Epithelial cell of proximal tubule (primary cell): ENCODE measurements at regions not wholly inside any gene's neighbourhood (a gene's known extent, or its start where the extent isn't known, plus 50 kb on each side); places are given as distances from the start of the nearest gene placed in this dataset.

Experiments used
- DNase-seq: peaks from one replicate; pipeline ENCODE4 v3.0.0-alpha.2; 2011; ENCODE audit warnings: low read depth
- H3K4me3 ChIP-seq: 2 replicates; pipeline ENCODE4 v1.5.1; 2011; ENCODE audit warnings: low read depth, mild to moderate bottlenecking, low read length
- TF ChIP-seq, protein P1 (sequence below): conservative IDR thresholded peaks from 2 replicates; pipeline ENCODE4 v1.5.1; 2012; ENCODE audit warnings: low read depth, mild to moderate bottlenecking, low read length

- TF ChIP-seq, protein P1, sequence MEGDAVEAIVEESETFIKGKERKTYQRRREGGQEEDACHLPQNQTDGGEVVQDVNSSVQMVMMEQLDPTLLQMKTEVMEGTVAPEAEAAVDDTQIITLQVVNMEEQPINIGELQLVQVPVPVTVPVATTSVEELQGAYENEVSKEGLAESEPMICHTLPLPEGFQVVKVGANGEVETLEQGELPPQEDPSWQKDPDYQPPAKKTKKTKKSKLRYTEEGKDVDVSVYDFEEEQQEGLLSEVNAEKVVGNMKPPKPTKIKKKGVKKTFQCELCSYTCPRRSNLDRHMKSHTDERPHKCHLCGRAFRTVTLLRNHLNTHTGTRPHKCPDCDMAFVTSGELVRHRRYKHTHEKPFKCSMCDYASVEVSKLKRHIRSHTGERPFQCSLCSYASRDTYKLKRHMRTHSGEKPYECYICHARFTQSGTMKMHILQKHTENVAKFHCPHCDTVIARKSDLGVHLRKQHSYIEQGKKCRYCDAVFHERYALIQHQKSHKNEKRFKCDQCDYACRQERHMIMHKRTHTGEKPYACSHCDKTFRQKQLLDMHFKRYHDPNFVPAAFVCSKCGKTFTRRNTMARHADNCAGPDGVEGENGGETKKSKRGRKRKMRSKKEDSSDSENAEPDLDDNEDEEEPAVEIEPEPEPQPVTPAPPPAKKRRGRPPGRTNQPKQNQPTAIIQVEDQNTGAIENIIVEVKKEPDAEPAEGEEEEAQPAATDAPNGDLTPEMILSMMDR: no peak
- no peak for DNase-seq
- no peak overlapping the region for H3K4me3 ChIP-seq
Measured at GRCh38 chr2:117698819-117699218, 115.7 kb upstream of the DDX18 start.

- H3K4me3 ChIP-seq: no peak overlapping the region
- TF ChIP-seq, protein P1: no peak
- no peak for DNase-seq
Measured at GRCh38 chr2:117700471-117700870, 114.0 kb upstream of the DDX18 start.

GRCh38 chr2:117701365-117701764 is 113.1 kb upstream of the DDX18 start:
- no peak overlapping the region for H3K4me3 ChIP-seq
- TF ChIP-seq, protein P1: no peak
- DNase-seq: no peak

DNA sequence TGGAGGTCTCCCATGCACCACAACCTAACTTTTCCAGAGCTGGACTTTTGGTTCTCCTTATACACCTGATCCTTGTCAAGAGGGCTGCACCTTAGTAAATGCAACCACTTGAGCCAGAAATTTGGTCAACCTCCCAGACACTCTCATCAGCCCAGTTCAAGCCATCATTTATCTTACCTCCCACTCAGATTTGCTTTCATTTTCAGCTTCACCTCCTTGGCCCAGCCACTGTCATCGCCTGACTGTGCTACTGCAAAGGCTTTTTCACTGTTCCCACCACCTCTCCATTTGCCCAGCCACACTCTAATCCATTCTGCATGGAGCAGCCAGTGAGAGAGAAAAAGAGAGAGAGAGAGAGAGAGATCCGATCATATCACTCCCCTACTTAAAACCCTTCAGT is 112.4 kb upstream of the DDX18 start:
- no peak for DNase-seq
- TF ChIP-seq, protein P1: no peak
- no peak overlapping the region for H3K4me3 ChIP-seq

DNA sequence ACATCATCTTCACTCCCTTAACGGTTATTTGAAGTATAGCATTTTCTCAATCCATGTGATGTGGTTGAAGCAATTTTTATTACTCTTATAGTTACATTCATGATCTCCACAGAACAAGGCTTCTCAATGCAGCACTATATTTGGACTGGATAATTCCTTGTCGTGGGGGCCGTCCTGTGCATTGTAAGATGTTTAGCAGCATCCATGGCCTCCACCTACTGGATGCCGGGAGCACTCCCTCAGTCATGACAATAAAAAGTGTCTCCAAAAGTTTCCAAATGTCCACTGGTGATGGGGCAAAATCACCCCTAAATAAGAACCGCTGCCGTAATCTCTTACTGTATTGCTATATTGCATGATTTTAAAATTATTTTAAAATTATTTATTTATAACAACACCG is 110.6 kb upstream of the DDX18 start:
- TF ChIP-seq, protein P1: no peak
- no peak for DNase-seq
- no peak overlapping the region for H3K4me3 ChIP-seq

DNA sequence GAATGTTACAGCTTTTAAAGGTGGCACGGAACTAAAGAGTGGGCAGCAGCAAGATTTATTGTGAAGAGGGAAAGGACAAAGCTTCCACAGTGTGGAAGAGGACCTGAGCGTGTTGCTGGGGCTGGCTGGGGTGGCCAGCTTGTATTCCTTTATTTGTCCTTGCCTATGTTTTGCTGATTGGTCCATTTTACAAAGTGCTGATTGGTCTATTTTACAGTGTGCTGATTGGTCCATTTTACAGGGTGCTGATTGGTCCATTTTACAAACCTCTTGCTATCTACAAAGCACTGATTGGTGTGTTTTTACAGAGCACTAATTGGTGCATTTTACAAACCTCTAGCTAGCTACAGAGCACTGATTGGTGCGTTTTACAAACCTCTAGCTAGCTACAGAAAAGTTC is 109.7 kb upstream of the DDX18 start:
- H3K4me3 ChIP-seq: no peak overlapping the region
- no peak for DNase-seq
- TF ChIP-seq, protein P1: no peak

DNA sequence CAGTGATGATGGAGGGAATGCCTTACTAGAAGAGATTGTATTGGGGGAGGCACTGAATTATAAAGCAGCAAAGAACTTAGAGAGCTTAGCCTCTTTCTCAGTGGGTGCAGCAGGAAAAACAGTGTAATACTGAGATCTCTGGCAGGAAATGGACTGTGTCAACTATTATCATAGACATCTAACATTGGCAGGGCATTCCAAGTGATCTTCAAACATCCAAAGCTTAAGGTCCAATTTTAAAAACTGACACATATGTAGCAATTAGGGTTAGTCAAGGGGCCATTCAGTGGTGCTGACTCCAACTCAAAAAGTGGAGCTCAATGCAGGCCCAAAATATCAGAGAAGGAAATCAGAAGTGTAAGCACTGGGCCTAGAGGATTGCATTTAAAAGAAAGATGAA is 106.6 kb upstream of the DDX18 start:
- DNase-seq: no peak
- TF ChIP-seq, protein P1: no peak
- no peak overlapping the region for H3K4me3 ChIP-seq
